ENCODE measurements at regions not wholly inside any gene's neighbourhood (a gene's known extent, or its start where the extent isn't known, plus 50 kb on each side); places are given as distances from the start of the nearest gene placed in this dataset.

DNA sequence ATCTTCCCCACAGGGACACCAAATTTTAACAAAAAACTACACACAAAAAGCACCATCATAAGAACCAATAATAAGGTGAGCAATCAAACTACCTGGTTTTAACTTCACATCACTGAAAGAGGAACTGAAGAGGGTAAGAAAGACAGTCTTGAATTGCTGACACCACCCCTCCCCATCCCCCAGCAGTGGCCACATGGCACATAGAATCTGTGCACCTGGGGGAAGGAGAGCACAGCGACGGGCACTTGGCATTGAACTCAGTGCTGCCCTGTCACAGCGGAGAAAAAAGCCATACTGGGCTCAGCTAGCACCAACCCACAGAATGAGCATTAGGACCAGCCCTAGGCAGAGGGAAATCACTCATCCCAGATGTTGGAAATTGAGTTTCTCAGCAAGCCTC lies 640.0 kb upstream of the ADGRL2 start:
- no peak overlapping the region for H3K27ac Mint-ChIP-seq
- H3K36me3 Mint-ChIP-seq (ENCODE audit: low read depth) = no peaks in the 10 kb centered on the region
- ATAC-seq (ENCODE audit: poor library complexity) = no peak
- no peaks in the 10 kb centered on the region for H3K27me3 Mint-ChIP-seq
- H3K4me3 Mint-ChIP-seq = no peak overlapping the region
- Histone ChIP-seq H3K36me3 (ENCODE audit: insufficient read depth, low read length) (no peaks in the 10 kb centered on the region), H3K9me3 (ENCODE audit: control insufficient read depth in 1 of 2, insufficient read depth in 1 of 2, low read length in 2 of 2) (peaks cover 0 to 7% of the 10 kb centered on the region in 2 experiments), H3K4me1 (ENCODE audit: insufficient read depth, low read length) (no peaks in the 10 kb centered on the region), H3K27me3 (ENCODE audit: control insufficient read depth in 1 of 2, insufficient read depth in 2 of 2, low read length in 2 of 2) (no peaks in the 10 kb centered on the region), H3K27ac (ENCODE audit: low read depth in 1 of 2, low read length in 2 of 2) (no peak overlapping the region), H3K4me3 (ENCODE audit: low read length) (no peak overlapping the region)
- ChIA-PET POLR2A (no interaction called here), CTCF (no interaction called here)
- TF ChIP-seq, protein P1, sequence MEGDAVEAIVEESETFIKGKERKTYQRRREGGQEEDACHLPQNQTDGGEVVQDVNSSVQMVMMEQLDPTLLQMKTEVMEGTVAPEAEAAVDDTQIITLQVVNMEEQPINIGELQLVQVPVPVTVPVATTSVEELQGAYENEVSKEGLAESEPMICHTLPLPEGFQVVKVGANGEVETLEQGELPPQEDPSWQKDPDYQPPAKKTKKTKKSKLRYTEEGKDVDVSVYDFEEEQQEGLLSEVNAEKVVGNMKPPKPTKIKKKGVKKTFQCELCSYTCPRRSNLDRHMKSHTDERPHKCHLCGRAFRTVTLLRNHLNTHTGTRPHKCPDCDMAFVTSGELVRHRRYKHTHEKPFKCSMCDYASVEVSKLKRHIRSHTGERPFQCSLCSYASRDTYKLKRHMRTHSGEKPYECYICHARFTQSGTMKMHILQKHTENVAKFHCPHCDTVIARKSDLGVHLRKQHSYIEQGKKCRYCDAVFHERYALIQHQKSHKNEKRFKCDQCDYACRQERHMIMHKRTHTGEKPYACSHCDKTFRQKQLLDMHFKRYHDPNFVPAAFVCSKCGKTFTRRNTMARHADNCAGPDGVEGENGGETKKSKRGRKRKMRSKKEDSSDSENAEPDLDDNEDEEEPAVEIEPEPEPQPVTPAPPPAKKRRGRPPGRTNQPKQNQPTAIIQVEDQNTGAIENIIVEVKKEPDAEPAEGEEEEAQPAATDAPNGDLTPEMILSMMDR (IDR thresholded peaks at IDR 0.05) = no peak
- intact Hi-C loops (cut with DNase I, micrococcal nuclease) = no loop called here
- H3K9me3 Mint-ChIP-seq = peaks cover 26% of the 10 kb centered on the region
- no peak for DNase-seq
- H3K4me1 Mint-ChIP-seq (ENCODE audit: low read depth) = no peaks in the 10 kb centered on the region

DNA sequence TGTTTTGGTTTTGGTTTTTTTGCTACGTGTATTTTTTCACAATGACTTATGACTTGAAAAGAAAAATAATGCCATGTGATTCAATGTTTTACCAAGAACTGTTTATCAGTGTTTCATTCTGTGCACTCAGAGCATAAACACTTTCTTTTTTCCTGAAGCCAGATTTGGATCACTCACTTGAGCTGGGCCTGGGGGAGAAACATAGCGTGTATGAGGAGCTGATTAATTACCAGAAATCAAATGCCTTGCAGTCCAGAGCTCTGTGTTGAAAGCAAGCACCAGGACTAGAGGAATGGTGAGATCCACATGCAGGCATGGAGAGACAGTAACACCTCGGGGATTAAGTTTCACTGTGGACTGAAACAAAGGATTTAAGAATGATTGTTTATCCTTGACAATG lies 642.1 kb upstream of the ADGRL2 start:
- Histone ChIP-seq H3K36me3 (ENCODE audit: insufficient read depth, low read length) (no peaks in the 10 kb centered on the region), H3K4me1 (ENCODE audit: insufficient read depth, low read length) (no peaks in the 10 kb centered on the region), H3K4me3 (ENCODE audit: low read length) (no peak overlapping the region), H3K27me3 (ENCODE audit: control insufficient read depth in 1 of 2, insufficient read depth in 2 of 2, low read length in 2 of 2) (no peaks in the 10 kb centered on the region), H3K9me3 (ENCODE audit: control insufficient read depth in 1 of 2, insufficient read depth in 1 of 2, low read length in 2 of 2) (peaks cover 0 to 7% of the 10 kb centered on the region in 2 experiments), H3K27ac (ENCODE audit: low read depth in 1 of 2, low read length in 2 of 2) (no peak overlapping the region)
- H3K4me3 Mint-ChIP-seq = no peak overlapping the region
- no peaks in the 10 kb centered on the region for H3K36me3 Mint-ChIP-seq (ENCODE audit: low read depth)
- peaks cover 13% of the 10 kb centered on the region for H3K9me3 Mint-ChIP-seq
- TF ChIP-seq, protein P1 (IDR thresholded peaks at IDR 0.05) = no peak
- intact Hi-C loops (cut with DNase I, micrococcal nuclease) = no loop called here
- ATAC-seq (ENCODE audit: poor library complexity) (no peak), DNase-seq (no peak)
- CTCF ChIA-PET = no interaction called here
- no peaks in the 10 kb centered on the region for H3K4me1 Mint-ChIP-seq (ENCODE audit: low read depth)
- no peak overlapping the region for H3K27ac Mint-ChIP-seq
- POLR2A ChIA-PET = no interaction called here
- H3K27me3 Mint-ChIP-seq = no peaks in the 10 kb centered on the region

DNA sequence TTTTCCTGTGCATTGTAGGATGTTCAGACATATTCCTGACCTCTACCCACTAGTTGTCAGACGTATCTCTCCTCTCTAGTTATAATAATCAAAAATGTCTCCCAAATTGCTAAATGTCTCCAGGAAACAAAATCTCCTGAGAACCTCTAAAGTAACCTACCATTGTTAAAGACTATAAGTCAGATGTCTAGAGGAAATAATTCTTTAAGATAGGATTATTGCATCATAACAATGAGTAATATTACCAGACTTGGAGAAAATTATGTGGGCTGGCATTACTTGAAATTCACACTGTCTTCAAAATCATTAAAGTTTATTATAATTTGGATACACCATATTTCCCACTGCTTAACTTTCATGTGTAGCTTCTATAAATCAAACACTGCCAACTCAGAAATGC lies 643.0 kb upstream of the ADGRL2 start:
- Histone ChIP-seq H3K27me3 (ENCODE audit: control insufficient read depth in 1 of 2, insufficient read depth in 2 of 2, low read length in 2 of 2) (no peaks in the 10 kb centered on the region), H3K9me3 (ENCODE audit: control insufficient read depth in 1 of 2, insufficient read depth in 1 of 2, low read length in 2 of 2) (peaks cover 0 to 7% of the 10 kb centered on the region in 2 experiments), H3K4me3 (ENCODE audit: low read length) (no peak overlapping the region), H3K36me3 (ENCODE audit: insufficient read depth, low read length) (no peaks in the 10 kb centered on the region), H3K27ac (ENCODE audit: low read depth in 1 of 2, low read length in 2 of 2) (no peak overlapping the region), H3K4me1 (ENCODE audit: insufficient read depth, low read length) (no peaks in the 10 kb centered on the region)
- ChIA-PET CTCF (no interaction called here), POLR2A (no interaction called here)
- H3K4me1 Mint-ChIP-seq (ENCODE audit: low read depth) = no peaks in the 10 kb centered on the region
- intact Hi-C loops (cut with DNase I, micrococcal nuclease) = no loop called here
- TF ChIP-seq, protein P1 (IDR thresholded peaks at IDR 0.05) = no peak
- H3K36me3 Mint-ChIP-seq (ENCODE audit: low read depth) = no peaks in the 10 kb centered on the region
- H3K27ac Mint-ChIP-seq = no peak overlapping the region
- no peaks in the 10 kb centered on the region for H3K27me3 Mint-ChIP-seq
- peaks cover 10% of the 10 kb centered on the region for H3K9me3 Mint-ChIP-seq
- no peak overlapping the region for H3K4me3 Mint-ChIP-seq
- DNase-seq (no peak), ATAC-seq (ENCODE audit: poor library complexity) (no peak)
